GM12878 (cell line): ENCODE measurements at regions not wholly inside any gene's neighbourhood (a gene's known extent, or its start where the extent isn't known, plus 50 kb on each side); places are given as distances from the start of the nearest gene placed in this dataset.

Source experiments
- ATAC-seq: fragments of 200-7000 bp; cut with Tn5 transposase; 3 replicates; pipeline ENCODE4 v1.9.1; 2020; ENCODE audit warnings: mild to moderate bottlenecking, moderate library complexity
- BruUV-seq: library from RNA; stranded (reverse); fragments of 400-500 nt; replicated peaks from 2 replicates; lab custom pipeline; 2021; lab: Mats Ljungman, UMichigan
- CTCF ChIA-PET: fragments of 300-600 bp; sonication (Branson Sonifier 250); formaldehyde crosslinking; extraction: SDS; loops from one replicate; lab custom pipeline; 2021; ENCODE audit warnings: inconsistent platforms; lab: Yijun Ruan, JAX
- POLR2A ChIA-PET: fragments of 350-600 bp; formaldehyde crosslinking; extraction: SDS; loops from one replicate; lab custom pipeline; 2021; ENCODE audit warnings: inconsistent platforms; lab: Charles Lee
- RAD21 ChIA-PET: fragments of 300-600 bp; sonication (Branson Sonifier 250); formaldehyde crosslinking; loops from one replicate; lab custom pipeline; 2023; ENCODE audit warnings: antibody characterized with exemption; ENCODE audit not compliant: unreplicated experiment; lab: Charles Lee
- SMC1A ChIA-PET: fragments of 300-600 bp; sonication (Branson Sonifier 250); formaldehyde crosslinking; loops from one replicate; lab custom pipeline; 2023; ENCODE audit not compliant: unreplicated experiment, uncharacterized antibody; lab: Charles Lee
- DNase-seq: peaks from one replicate; pipeline ENCODE4 v3.0.0-alpha.2; 2011; ENCODE audit warnings: low read depth, low spot score
- FAIRE-seq: peaks from 3 replicates; lab custom pipeline; 2011; peaks lifted over from hg19 to GRCh38; lab: Jason Lieb, UNC
- H2AFZ ChIP-seq: 2 replicates; pipeline ENCODE4 v1.6.0; 2011; ENCODE audit warnings: low read depth, low read length, control low read depth; ENCODE audit not compliant: control insufficient read depth
- H3K27ac ChIP-seq: 2 replicates; pipeline ENCODE4 v1.5.1; 2011; ENCODE audit warnings: control low read depth; ENCODE audit not compliant: control insufficient read depth, insufficient read depth
- H3K27me3 ChIP-seq, 2 experiments: replicated peaks in 1 of 2; 2 replicates each; pipeline versions ENCODE4 v1.6.0 to v1.6.1; 2011; ENCODE audit warnings: low read length in 1 of 2; ENCODE audit not compliant: control insufficient read depth in 2 of 2, insufficient read depth in 2 of 2
- H3K36me3 ChIP-seq, 2 experiments: 2 replicates each; pipeline ENCODE4 v1.5.1; 2011; ENCODE audit warnings: low read length in 1 of 2; ENCODE audit not compliant: control insufficient read depth in 2 of 2, insufficient read depth in 2 of 2
- H3K4me1 ChIP-seq: 2 replicates; pipeline ENCODE4 v1.6.1; 2011; ENCODE audit warnings: mild to moderate bottlenecking, low read length, moderate library complexity, mixed read lengths; ENCODE audit not compliant: control insufficient read depth, insufficient read depth
- H3K4me2 ChIP-seq: 2 replicates; pipeline ENCODE4 v1.6.0; 2011; ENCODE audit warnings: control low read depth; ENCODE audit not compliant: control insufficient read depth, insufficient read depth
- H3K4me3 ChIP-seq: fragments of 200-600 bp; sonication (generic); 2 replicates; pipeline ENCODE4 v1.5.1; 2016
- H3K79me2 ChIP-seq: 2 replicates; pipeline ENCODE4 v1.6.0; 2011; ENCODE audit warnings: low read length; ENCODE audit not compliant: control insufficient read depth, insufficient read depth
- H3K9ac ChIP-seq: 2 replicates; pipeline ENCODE4 v1.8.0; 2011; ENCODE audit warnings: low read length, control low read depth, mixed read lengths; ENCODE audit not compliant: control insufficient read depth, insufficient read depth
- H3K9me3 ChIP-seq: replicated peaks from 3 replicates; pipeline ENCODE4 v1.5.1; 2011; ENCODE audit warnings: mild to moderate bottlenecking, low read length; ENCODE audit not compliant: control insufficient read depth, insufficient read depth
- H4K20me1 ChIP-seq: 2 replicates; pipeline ENCODE4 v1.6.0; 2011; ENCODE audit not compliant: control insufficient read depth, insufficient read depth
- ASH2L ChIP-seq: fragments of 300-600, 200-600 bp; sonication (generic); IDR thresholded peaks from 2 replicates; pipeline ENCODE4 v1.6.1; 2017; ENCODE audit warnings: low read depth, mild to moderate bottlenecking, borderline replicate concordance
- BRCA1 ChIP-seq: IDR thresholded peaks from 2 replicates; pipeline ENCODE4 v1.6.1; 2011; ENCODE audit warnings: low read depth, low read length, improper control_type of control experiment
- CREM ChIP-seq: IDR thresholded peaks from 2 replicates; pipeline ENCODE4 v1.6.1; 2014; ENCODE audit warnings: antibody characterized with exemption, low read depth
- GABPA ChIP-seq: IDR thresholded peaks from 2 replicates; pipeline ENCODE4 v1.6.1; 2014; ENCODE audit warnings: antibody characterized with exemption, low read depth, mild to moderate bottlenecking, inconsistent platforms
- HDAC2 ChIP-seq: fragments of 200-600 bp; sonication (generic); IDR thresholded peaks from 2 replicates; pipeline ENCODE4 v1.6.1; 2017
- KAT2A ChIP-seq: conservative IDR thresholded peaks from 2 replicates; pipeline ENCODE4 v1.6.1; 2011; ENCODE audit warnings: low read depth, low read length; ENCODE audit not compliant: control insufficient read depth
- MEF2A ChIP-seq: IDR thresholded peaks from 2 replicates; pipeline ENCODE4 v1.6.1; 2011; ENCODE audit warnings: low read depth, mild to moderate bottlenecking, low read length, moderate library complexity; ENCODE audit not compliant: insufficient read depth
- MXI1 ChIP-seq: fragments of 150-350 bp; IDR thresholded peaks from 2 replicates; pipeline ENCODE4 v1.6.1; 2011; ENCODE audit warnings: low read depth, mild to moderate bottlenecking, inconsistent platforms, low read length, improper control_type of control experiment
- NFYB ChIP-seq: IDR thresholded peaks from 2 replicates; pipeline ENCODE4 v1.6.1; 2011; ENCODE audit warnings: low read depth, mild to moderate bottlenecking, low read length, improper control_type of control experiment, moderate library complexity; ENCODE audit not compliant: insufficient read depth
- SREBF1 ChIP-seq: IDR thresholded peaks from 2 replicates; pipeline ENCODE4 v1.6.1; 2012; ENCODE audit warnings: mild to moderate bottlenecking, low read length
- ZNF207 ChIP-seq: fragments of 450-650 bp; IDR thresholded peaks from 2 replicates; pipeline ENCODE4 v1.6.1; 2014; ENCODE audit warnings: antibody characterized with exemption, mild to moderate bottlenecking, borderline replicate concordance
- WGBS: methylation state at CpG from one replicate; pipeline ENCODE4 v1.1.6; 2016; ENCODE audit warnings: low lambda C conversion rate; ENCODE audit not compliant: insufficient replicate concordance, insufficient coverage; ENCODE audit errors: missing lambda C conversion rate; 5-methylcytosine and 5-hydroxymethylcytosine counted together
- in situ Hi-C: fragments of 300-500 bp; cut with MboI; formaldehyde crosslinking; loops from 9 replicates; pipeline ENCODE4 v1.14.3; 2018; ENCODE audit warnings: mixed read lengths
- intact Hi-C: fragments of 100-400 bp; cut with micrococcal nuclease; formaldehyde crosslinking; loops from one replicate; pipeline ENCODE4 v1.14.2; 2022; ENCODE audit not compliant: unreplicated experiment
- TF ChIP-seq, protein P1 (sequence below): IDR thresholded peaks from 2 replicates; pipeline ENCODE4 v1.6.1; 2012; ENCODE audit warnings: low read length, inconsistent platforms
- TF ChIP-seq, protein P2 (sequence below): fragments of 450-650 bp; formaldehyde crosslinking; IDR thresholded peaks from 2 replicates; pipeline ENCODE4 v1.5.0; 2022; ENCODE audit warnings: mild to moderate bottlenecking, missing genetic modification characterization

DNA sequence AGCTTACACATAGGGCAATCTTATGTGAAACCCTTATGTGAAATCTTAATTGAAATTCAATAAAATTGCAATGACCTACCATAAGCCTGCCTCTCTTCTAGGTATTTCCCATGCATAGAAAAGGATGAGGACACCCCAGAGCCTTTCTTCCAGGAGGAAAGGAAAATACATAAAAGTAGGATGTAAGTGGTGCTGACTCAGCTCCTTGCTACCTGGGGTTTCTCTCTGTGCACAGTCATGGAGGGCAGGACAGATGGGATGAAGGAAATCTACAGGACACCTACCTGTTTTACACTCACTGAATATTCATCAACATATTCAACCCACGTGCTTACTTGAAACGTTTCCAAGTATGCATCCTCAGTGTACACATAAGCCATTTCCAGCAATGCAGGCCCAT is 1299.2 kb upstream of the SLC10A2 start:
- no peak for FAIRE-seq
- H4K20me1 ChIP-seq = no peaks in the 10 kb centered on the region
- H3K36me3 ChIP-seq = no peaks in the 10 kb centered on the region
- WGBS = 0% methylated on average over 2 of the region's 2 CpGs
- ChIA-PET POLR2A (no interaction called here), SMC1A (no interaction called here), RAD21 (no interaction called here), CTCF (no interaction called here)
- H3K27me3 ChIP-seq = no peaks in the 10 kb centered on the region
- H3K4me3 ChIP-seq = no peak overlapping the region
- no peaks in the 10 kb centered on the region for H3K4me1 ChIP-seq
- TF ChIP-seq ZNF207 (no peak), SREBF1 (no peak), CREM (no peak), MEF2A (no peak), KAT2A (no peak), MXI1 (no peak), BRCA1 (no peak), GABPA (no peak), NFYB (no peak)
- BruUV-seq = no TSS peak
- H3K4me2 ChIP-seq = no peak overlapping the region
- intact Hi-C loops = no loop called here
- H3K9me3 ChIP-seq = no peaks in the 10 kb centered on the region
- H3K79me2 ChIP-seq = no peaks in the 10 kb centered on the region
- H3K27ac ChIP-seq = no peak overlapping the region
- no peak for ATAC-seq
- no peak for DNase-seq
- H3K9ac ChIP-seq = no peak overlapping the region
- no peak overlapping the region for H2AFZ ChIP-seq
- in situ Hi-C loops = no loop called here

DNA sequence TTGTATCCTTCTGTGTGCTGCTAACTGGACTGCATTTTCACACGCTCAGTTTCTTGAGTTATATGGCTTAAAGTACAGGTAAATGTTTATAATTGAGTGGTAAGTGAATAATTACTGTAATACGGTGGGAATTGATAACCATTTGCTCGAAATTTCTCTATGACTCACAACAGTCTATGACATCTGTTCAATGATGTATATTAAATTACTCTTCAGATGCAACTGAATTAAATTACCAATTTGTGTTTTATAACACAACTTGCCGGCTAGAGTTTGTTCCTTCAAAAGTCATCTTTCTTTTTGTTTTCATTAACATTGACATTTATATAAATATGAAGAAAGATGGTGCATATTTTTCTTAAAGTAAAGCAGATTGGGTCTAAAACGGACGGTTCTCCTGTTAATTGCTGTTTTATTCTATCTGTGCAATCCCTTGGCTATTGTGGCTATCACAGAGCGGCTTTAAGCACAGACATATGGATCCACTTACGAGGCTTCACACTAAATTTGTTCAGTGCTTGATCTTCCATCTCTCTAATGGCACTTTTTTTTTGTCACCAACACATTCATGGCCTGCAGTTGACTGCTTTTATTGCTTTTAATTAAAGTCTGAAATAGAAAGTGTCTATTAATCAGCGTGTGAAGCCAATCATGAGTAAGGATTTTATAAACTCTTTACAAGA is 1291.6 kb upstream of the SLC10A2 start:
- H3K79me2 ChIP-seq = no peaks in the 10 kb centered on the region
- ChIA-PET RAD21 (no interaction called here), POLR2A (no interaction called here), CTCF (no interaction called here), SMC1A (no interaction called here)
- in situ Hi-C loops = no loop called here
- H3K9me3 ChIP-seq = no peaks in the 10 kb centered on the region
- intact Hi-C loops = no loop called here
- no peak for FAIRE-seq
- H3K9ac ChIP-seq = no peak overlapping the region
- DNase-seq = no peak
- no peaks in the 10 kb centered on the region for H3K27me3 ChIP-seq
- no TSS peak for BruUV-seq
- no peaks in the 10 kb centered on the region for H3K4me1 ChIP-seq
- WGBS = 42% methylated on average over 9 of the region's 9 CpGs
- no peak overlapping the region for H3K4me2 ChIP-seq
- H4K20me1 ChIP-seq = no peaks in the 10 kb centered on the region
- H3K27ac ChIP-seq = no peak overlapping the region
- no peaks in the 10 kb centered on the region for H3K36me3 ChIP-seq
- H2AFZ ChIP-seq = no peak overlapping the region
- H3K4me3 ChIP-seq = no peak overlapping the region
- ATAC-seq = no peak
- TF ChIP-seq ASH2L = no peak
- TF ChIP-seq, protein P1, sequence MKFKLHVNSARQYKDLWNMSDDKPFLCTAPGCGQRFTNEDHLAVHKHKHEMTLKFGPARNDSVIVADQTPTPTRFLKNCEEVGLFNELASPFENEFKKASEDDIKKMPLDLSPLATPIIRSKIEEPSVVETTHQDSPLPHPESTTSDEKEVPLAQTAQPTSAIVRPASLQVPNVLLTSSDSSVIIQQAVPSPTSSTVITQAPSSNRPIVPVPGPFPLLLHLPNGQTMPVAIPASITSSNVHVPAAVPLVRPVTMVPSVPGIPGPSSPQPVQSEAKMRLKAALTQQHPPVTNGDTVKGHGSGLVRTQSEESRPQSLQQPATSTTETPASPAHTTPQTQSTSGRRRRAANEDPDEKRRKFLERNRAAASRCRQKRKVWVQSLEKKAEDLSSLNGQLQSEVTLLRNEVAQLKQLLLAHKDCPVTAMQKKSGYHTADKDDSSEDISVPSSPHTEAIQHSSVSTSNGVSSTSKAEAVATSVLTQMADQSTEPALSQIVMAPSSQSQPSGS = no peak
- TF ChIP-seq HDAC2 = no peak
- TF ChIP-seq, protein P2, sequence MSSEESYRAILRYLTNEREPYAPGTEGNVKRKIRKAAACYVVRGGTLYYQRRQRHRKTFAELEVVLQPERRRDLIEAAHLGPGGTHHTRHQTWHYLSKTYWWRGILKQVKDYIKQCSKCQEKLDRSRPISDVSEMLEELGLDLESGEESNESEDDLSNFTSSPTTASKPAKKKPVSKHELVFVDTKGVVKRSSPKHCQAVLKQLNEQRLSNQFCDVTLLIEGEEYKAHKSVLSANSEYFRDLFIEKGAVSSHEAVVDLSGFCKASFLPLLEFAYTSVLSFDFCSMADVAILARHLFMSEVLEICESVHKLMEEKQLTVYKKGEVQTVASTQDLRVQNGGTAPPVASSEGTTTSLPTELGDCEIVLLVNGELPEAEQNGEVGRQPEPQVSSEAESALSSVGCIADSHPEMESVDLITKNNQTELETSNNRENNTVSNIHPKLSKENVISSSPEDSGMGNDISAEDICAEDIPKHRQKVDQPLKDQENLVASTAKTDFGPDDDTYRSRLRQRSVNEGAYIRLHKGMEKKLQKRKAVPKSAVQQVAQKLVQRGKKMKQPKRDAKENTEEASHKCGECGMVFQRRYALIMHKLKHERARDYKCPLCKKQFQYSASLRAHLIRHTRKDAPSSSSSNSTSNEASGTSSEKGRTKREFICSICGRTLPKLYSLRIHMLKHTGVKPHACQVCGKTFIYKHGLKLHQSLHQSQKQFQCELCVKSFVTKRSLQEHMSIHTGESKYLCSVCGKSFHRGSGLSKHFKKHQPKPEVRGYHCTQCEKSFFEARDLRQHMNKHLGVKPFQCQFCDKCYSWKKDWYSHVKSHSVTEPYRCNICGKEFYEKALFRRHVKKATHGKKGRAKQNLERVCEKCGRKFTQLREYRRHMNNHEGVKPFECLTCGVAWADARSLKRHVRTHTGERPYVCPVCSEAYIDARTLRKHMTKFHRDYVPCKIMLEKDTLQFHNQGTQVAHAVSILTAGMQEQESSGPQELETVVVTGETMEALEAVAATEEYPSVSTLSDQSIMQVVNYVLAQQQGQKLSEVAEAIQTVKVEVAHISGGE (CRISPR knock-in tag) = no peak
